Fibroblast of pulmonary artery (primary cell): ENCODE measurements at regions not wholly inside any gene's neighbourhood (a gene's known extent, or its start where the extent isn't known, plus 50 kb on each side); places are given as distances from the start of the nearest gene placed in this dataset.

Experiments used
- DNase-seq: peaks from one replicate; pipeline ENCODE4 v3.0.0-alpha.2; 2010; ENCODE audit warnings: low read depth
- H3K4me3 ChIP-seq: replicated peaks from 2 replicates; pipeline ENCODE4 v1.5.1; 2011; ENCODE audit warnings: low read depth, mild to moderate bottlenecking, control low read depth, low read length, moderate library complexity
- TF ChIP-seq, protein P1 (sequence below): IDR thresholded peaks from 2 replicates; pipeline ENCODE4 v1.5.1; 2011; ENCODE audit warnings: mild to moderate bottlenecking, control low read depth, low read length, inconsistent platforms; ENCODE audit errors: missing control alignments

DNA sequence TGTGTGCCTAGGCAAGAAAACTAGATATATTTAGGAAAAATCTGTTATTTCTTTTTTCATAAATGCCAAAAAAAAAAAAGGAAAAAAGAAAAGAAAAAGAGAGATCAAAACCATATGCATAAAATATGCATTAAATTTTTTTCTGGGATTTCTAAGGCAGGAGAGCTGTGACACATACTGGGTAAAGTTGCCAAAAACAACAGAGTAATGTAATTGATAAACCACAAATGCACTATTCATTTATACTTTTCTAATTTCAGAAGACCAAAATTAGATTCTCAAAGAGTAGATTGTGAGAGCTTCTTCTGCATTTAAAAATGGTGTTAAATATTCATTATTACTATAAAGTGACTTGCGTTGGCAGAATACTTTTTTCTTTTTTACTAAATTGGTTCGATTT, 673.8 kb upstream of the MGAT4C start:
- no peak overlapping the region for H3K4me3 ChIP-seq
- TF ChIP-seq, protein P1, sequence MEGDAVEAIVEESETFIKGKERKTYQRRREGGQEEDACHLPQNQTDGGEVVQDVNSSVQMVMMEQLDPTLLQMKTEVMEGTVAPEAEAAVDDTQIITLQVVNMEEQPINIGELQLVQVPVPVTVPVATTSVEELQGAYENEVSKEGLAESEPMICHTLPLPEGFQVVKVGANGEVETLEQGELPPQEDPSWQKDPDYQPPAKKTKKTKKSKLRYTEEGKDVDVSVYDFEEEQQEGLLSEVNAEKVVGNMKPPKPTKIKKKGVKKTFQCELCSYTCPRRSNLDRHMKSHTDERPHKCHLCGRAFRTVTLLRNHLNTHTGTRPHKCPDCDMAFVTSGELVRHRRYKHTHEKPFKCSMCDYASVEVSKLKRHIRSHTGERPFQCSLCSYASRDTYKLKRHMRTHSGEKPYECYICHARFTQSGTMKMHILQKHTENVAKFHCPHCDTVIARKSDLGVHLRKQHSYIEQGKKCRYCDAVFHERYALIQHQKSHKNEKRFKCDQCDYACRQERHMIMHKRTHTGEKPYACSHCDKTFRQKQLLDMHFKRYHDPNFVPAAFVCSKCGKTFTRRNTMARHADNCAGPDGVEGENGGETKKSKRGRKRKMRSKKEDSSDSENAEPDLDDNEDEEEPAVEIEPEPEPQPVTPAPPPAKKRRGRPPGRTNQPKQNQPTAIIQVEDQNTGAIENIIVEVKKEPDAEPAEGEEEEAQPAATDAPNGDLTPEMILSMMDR: no peak
- peak; percentile 3 for DNase-seq

DNA sequence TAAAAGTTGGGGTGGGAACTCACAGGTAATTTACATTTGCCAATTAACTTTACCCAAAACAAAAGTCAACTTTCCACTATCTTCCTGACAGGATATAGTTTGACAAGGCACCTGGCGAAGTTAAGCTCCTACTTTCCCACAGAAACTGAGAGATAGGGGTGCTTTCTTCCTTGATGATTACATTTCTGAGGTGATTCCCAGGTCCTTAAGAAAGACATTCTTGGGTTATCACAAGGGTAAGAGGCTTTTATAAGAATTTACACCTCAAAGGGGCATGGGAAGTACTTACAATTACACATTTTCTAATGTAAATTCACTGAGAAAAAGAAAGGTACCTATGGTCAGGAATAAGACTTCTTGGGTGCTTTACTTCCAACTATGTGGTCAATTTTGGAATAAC, 660.9 kb upstream of the MGAT4C start:
- DNase-seq: no peak
- no peak overlapping the region for H3K4me3 ChIP-seq
- TF ChIP-seq, protein P1: no peak

DNA sequence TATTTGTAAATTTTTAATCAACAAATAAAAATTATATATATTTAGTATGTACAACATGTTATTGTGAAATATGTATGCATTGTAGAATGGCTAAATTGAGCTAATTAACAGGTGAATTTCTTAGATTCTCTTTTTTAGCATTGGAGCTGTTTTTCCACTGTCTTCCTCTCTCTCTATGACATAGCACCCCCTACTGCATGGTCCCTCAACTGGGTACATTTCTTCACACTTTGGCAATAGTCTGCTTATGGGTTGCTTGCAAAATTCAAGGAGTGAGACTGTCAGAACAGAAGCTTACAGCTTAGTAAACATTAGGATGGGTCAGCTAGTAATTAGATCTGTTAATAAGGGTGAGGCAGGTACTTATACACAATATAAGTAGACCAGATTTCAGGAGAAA, 658.5 kb upstream of the MGAT4C start:
- DNase-seq: peak; percentile 81
- no peak overlapping the region for H3K4me3 ChIP-seq

DNA sequence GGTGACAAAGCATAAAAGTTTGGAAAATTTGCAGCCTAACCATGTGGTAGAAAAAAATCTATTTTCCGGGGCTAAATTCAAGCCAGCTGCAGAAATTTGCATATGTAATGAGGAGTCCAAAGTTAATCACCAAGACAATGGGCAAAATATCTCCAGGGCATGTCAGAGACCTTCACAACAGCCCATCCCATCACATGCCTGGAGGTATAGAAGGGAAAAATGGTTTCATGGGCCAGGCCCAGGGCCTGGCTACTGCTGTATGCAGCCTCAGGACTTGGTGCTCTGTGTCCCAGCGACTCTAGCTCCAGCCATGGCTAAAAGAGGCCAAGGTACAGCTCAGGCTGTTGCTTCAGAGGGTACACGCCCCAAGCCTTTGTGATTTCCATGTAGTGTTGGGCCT, 655.8 kb upstream of the MGAT4C start:
- no peak overlapping the region for H3K4me3 ChIP-seq
- TF ChIP-seq, protein P1: no peak
- DNase-seq: no peak

More for the DNA sequence above, 658.5 kb upstream of the MGAT4C start:
- TF ChIP-seq, protein P1: peak; percentile 84

DNA sequence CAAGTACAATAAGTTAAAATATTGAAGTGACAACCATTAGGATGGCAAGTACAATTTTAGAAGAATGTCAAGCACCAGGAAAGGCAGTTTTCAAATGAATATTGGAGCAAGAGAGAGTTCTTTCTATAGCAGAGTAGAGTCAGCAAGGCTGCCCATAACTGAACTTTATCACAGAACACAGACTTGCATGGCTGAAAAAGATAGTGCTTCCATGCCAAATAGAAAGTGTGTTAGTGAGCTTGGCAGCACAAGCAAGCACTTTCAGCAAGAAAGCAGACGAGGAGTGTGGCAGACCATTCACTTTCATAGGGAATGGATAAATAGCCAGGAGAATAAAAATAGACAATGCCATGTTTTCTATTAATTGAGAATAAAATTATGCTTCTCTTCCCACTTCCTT, 647.0 kb upstream of the MGAT4C start:
- H3K4me3 ChIP-seq: no peak overlapping the region
- TF ChIP-seq, protein P1: no peak
- DNase-seq: no peak

DNA sequence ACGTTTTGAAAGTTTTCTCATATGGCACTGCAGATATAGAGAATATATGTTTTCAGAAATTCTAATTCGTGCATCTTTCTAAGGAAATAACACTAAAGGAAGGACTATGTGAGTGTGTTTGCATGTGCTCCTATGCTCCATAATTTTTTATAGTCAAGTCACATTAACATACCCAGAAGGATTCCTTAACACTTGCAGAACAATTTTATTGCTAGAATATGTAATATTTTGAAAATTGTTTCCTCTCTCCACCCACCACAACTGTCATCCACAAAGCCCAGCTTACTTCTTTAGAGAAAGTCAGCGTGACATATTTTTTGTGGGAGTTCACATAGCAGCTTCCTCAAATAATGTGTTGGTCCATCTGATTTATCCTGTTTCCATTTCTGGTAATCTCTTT, 604.6 kb upstream of the MGAT4C start:
- TF ChIP-seq, protein P1: no peak
- DNase-seq: no peak
- H3K4me3 ChIP-seq: no peak overlapping the region

DNA sequence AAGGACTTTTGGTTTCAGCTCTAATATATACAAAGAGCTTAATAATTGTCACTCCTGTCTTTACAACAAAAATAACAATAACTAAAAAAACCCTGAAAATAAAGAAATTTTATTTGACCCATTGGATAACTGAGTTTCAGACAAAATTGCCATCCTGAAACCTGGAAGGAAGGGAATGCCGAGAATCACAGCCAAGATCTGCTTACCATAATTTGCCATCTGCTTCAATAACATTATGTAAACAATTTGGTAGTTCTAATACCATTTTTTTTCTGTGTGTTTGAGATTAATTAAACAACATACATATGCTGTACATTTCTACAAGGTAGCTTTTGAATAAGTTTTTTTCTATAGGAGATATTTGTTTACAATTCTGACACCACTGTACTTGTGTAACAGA, 596.3 kb upstream of the MGAT4C start:
- no peak for DNase-seq
- TF ChIP-seq, protein P1: no peak

More for the DNA sequence above, 596.3 kb upstream of the MGAT4C start:
- H3K4me3 ChIP-seq: no peak overlapping the region
